Gastrocnemius medialis (tissue), 4 donors: ENCODE measurements at regions not wholly inside any gene's neighbourhood (a gene's known extent, or its start where the extent isn't known, plus 50 kb on each side); places are given as distances from the start of the nearest gene placed in this dataset.

Experiments used
- ATAC-seq, 2 donors: fragments of 150-250 bp; one replicate each; pipeline ENCODE4 v1.9.1; 2016
- DNase-seq, 2 donors: peaks; one replicate each; pipeline ENCODE4 v3.0.0-alpha.2; 2019
- H3K27ac ChIP-seq, 4 donors: fragments of 200-600 bp; sonication (generic); 1 replicate in 1 of 4; 2 replicates in 3 of 4; pipeline ENCODE4 v1.5.1; 2016 to 2018; ENCODE audit warnings: mild to moderate bottlenecking in 2 of 4, moderate library complexity in 1 of 4
- H3K27me3 ChIP-seq, 3 donors: fragments of 200-600 bp; sonication (generic) in 2 of 3; 1 replicate in 1 of 3; 2 replicates in 2 of 3; pipeline versions ENCODE4 v1.5.1 to v1.6.0; 2016 to 2019; ENCODE audit warnings: mild to moderate bottlenecking in 1 of 3, moderate library complexity in 1 of 3
- H3K36me3 ChIP-seq, 2 donors: fragments of 200-600 bp; sonication (generic) in 1 of 2; one replicate each; pipeline ENCODE4 v1.5.1; 2017 to 2018
- H3K4me1 ChIP-seq, 2 donors: fragments of 200-600 bp; sonication (generic) in 1 of 2; one replicate each; pipeline ENCODE4 v1.5.1; 2016 to 2017; ENCODE audit warnings: mild to moderate bottlenecking in 2 of 2
- H3K4me3 ChIP-seq, 4 donors: fragments of 200-600 bp; sonication (generic) in 3 of 4; 1 replicate in 1 of 4; 2 replicates in 3 of 4; pipeline ENCODE4 v1.5.1; 2016 to 2019; ENCODE audit warnings: mild to moderate bottlenecking in 2 of 4
- H3K9me3 ChIP-seq, 3 donors: fragments of 200-600 bp; sonication (generic) in 2 of 3; 1 replicate in 1 of 3; 2 replicates in 2 of 3; pipeline ENCODE4 v1.5.1; 2016 to 2019
- POLR2A ChIP-seq, 2 donors: fragments of 450-650 bp; IDR thresholded peaks; one replicate each; pipeline ENCODE4 v1.6.1; 2017; ENCODE audit warnings: antibody characterized with exemption in 2 of 2, mild to moderate bottlenecking in 2 of 2, moderate library complexity in 2 of 2
- in situ Hi-C, 4 donors: fragments of 200-750 bp; cut with MboI; loops; one replicate each; pipeline versions ENCODE4 v1.15.0 to v1.8.0; 2017; ENCODE audit warnings: low sequenced_read_pairs in 4 of 4
- intact Hi-C: fragments of 100-400 bp; cut with DNase I; formaldehyde crosslinking; loops from one replicate; pipeline ENCODE4 v1.15.1; 2023; ENCODE audit warnings: low total_unique reads
- TF ChIP-seq, protein P1 (sequence below), 5 experiments: fragments of 450-650 bp in 3 of 5; fragments of 200-600 bp in 2 of 5; sonication (generic) in 2 of 5; IDR thresholded peaks in 4 of 5; conservative IDR thresholded peaks in 1 of 5; 1 replicate in 4 of 5; 2 replicates in 1 of 5; pipeline ENCODE4 v1.5.1; 2016 to 2019; ENCODE audit warnings: antibody characterized with exemption in 5 of 5, mild to moderate bottlenecking in 3 of 5, moderate library complexity in 3 of 5

DNA sequence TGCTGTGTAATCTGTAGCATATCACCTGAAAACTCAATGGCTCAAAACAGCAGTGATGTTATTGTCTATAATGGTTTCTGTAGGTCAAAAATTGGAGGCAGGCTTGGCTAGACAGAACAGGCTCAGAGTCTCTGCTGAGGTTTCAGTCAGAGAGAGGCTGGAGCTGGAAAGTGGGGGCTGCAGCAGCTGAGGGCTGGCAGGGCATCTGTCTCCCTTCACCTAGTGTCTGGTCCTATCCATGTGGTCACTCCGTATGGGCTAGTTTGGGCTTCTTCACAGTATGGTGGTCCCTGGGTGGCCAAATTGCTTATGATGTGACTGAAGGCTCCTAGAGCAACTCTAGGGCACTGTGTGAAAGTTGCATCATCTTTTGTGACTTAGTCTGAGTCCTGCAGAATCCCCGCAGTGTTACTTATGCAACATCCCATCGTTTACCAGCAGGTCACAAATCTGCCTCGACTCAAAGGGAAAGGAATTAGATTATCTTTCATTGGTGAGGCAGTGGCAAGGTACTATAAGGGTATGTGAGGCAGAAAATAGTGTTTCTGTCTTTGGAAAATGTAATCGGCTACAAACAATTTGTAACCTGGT, 497.0 kb downstream of the EPHA7 start:
- Histone ChIP-seq H3K4me1 (no peaks in the 10 kb centered on the region), H3K36me3 (no peaks in the 10 kb centered on the region), H3K27ac (no peak overlapping the region), H3K9me3 (no peaks in the 10 kb centered on the region), H3K27me3 (no peaks in the 10 kb centered on the region), H3K4me3 (no peak overlapping the region)
- ATAC-seq (no peak), DNase-seq (no peak)
- in situ Hi-C loops: no loop called here
- TF ChIP-seq POLR2A (IDR thresholded peaks at IDR 0.05): no peak
- TF ChIP-seq, protein P1, sequence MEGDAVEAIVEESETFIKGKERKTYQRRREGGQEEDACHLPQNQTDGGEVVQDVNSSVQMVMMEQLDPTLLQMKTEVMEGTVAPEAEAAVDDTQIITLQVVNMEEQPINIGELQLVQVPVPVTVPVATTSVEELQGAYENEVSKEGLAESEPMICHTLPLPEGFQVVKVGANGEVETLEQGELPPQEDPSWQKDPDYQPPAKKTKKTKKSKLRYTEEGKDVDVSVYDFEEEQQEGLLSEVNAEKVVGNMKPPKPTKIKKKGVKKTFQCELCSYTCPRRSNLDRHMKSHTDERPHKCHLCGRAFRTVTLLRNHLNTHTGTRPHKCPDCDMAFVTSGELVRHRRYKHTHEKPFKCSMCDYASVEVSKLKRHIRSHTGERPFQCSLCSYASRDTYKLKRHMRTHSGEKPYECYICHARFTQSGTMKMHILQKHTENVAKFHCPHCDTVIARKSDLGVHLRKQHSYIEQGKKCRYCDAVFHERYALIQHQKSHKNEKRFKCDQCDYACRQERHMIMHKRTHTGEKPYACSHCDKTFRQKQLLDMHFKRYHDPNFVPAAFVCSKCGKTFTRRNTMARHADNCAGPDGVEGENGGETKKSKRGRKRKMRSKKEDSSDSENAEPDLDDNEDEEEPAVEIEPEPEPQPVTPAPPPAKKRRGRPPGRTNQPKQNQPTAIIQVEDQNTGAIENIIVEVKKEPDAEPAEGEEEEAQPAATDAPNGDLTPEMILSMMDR (IDR thresholded peaks at IDR 0.05 in 4 of 5, conservative IDR thresholded peaks at IDR 0.05 in 1 of 5): no peak
- intact Hi-C loops: no loop called here

DNA sequence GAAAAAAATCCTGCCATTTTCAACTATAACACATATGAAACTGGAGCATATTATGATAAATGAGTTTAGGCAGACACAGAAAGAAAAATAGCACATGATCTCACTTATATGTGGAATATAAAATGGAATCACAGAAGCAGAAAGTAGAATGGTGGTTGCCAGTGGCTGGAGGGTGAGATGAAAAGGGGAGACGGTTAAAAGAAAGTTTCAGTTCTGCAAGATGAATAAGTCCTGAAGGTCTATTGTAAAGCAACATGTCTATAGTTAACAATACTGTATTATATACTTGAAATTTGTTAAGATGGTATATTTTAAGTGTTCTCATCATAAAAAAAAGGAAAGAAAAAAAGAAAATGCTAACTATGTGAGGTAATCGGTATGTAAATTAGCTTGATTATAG, 503.9 kb downstream of the EPHA7 start:
- Histone ChIP-seq H3K36me3 (no peaks in the 10 kb centered on the region), H3K9me3 (no peaks in the 10 kb centered on the region), H3K4me3 (no peak overlapping the region), H3K27ac (no peak overlapping the region), H3K27me3 (no peaks in the 10 kb centered on the region), H3K4me1 (no peaks in the 10 kb centered on the region)
- intact Hi-C loops: no loop called here
- in situ Hi-C loops: no loop called here
- no peak for DNase-seq
- no peak for ATAC-seq
- TF ChIP-seq, protein P1 (IDR thresholded peaks at IDR 0.05 in 4 of 5, conservative IDR thresholded peaks at IDR 0.05 in 1 of 5): no peak
- TF ChIP-seq POLR2A (IDR thresholded peaks at IDR 0.05): no peak

DNA sequence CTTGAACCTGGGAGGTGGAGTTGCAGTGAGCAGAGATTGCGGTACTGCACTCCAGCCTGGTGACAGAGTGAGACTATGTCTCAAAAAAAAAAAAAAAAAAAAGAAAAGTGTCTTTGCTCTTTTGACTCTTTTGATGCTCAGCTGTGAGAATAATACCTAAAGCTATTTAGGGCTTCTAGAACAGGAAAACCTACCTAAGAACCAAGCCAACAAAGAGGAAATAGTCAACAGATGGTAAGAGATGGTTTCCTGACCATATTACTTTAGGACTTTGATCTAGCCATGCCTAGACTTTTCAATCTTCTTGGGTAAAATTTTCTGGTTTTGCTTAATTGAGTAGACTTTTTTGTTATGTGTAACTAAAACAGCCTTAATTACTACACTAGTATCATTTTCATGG, 508.1 kb downstream of the EPHA7 start:
- no peaks in the 10 kb centered on the region for H3K4me1 ChIP-seq
- DNase-seq (no peak), ATAC-seq (no peak)
- in situ Hi-C loops (no loop called here), intact Hi-C loops (no loop called here)
- no peaks in the 10 kb centered on the region for H3K27me3 ChIP-seq
- H3K4me3 ChIP-seq: no peak overlapping the region
- no peaks in the 10 kb centered on the region for H3K9me3 ChIP-seq
- no peak overlapping the region for H3K27ac ChIP-seq
- H3K36me3 ChIP-seq: no peaks in the 10 kb centered on the region
- TF ChIP-seq POLR2A (IDR thresholded peaks at IDR 0.05): no peak
- TF ChIP-seq, protein P1 (IDR thresholded peaks at IDR 0.05 in 4 of 5, conservative IDR thresholded peaks at IDR 0.05 in 1 of 5): no peak

DNA sequence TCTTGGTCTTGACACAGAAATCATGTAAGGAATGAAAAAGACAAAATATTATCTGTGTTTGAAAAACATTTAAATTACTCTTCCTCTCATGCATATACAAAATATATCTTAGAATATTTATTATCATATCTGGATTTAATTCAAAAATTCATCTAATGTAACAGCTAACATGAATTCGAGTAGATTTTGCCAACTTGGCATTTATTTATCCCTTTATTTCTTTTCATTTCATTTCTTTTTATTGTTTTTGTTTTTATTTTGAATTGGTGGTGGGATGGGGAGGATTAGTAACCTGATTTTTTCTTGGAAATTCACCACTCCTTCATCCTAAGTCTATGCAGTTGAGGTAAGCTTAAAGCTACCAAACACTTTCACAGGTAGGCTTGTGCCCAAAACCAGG, 508.7 kb downstream of the EPHA7 start:
- in situ Hi-C loops (no loop called here), intact Hi-C loops (no loop called here)
- Histone ChIP-seq H3K27ac (no peak overlapping the region), H3K4me1 (no peaks in the 10 kb centered on the region), H3K4me3 (no peak overlapping the region), H3K9me3 (no peaks in the 10 kb centered on the region), H3K27me3 (no peaks in the 10 kb centered on the region), H3K36me3 (no peaks in the 10 kb centered on the region)
- TF ChIP-seq, protein P1 (IDR thresholded peaks at IDR 0.05 in 4 of 5, conservative IDR thresholded peaks at IDR 0.05 in 1 of 5): no peak
- ATAC-seq (no peak), DNase-seq (no peak)

DNA sequence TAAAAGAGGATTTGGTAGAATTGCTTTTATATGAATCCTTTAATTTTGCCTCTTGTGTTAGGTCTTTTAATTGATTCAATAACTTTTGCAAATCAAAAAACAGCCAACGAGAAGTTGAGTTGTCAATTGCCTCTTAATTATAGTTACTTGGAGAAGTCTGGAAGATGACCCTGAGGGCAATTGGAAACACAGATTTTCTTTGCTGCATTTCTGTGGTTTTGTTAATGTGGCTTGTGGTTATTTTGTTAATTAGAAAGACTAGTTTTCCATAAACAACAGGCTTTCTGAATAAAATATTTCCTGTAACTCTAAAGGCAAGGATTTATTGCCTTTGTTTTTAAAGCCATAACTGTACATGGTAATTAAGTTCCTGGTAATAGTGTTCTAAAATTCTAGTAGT, 513.0 kb downstream of the EPHA7 start:
- no peak overlapping the region for H3K4me3 ChIP-seq
- no peaks in the 10 kb centered on the region for H3K4me1 ChIP-seq
- no peak overlapping the region for H3K27ac ChIP-seq
- no peaks in the 10 kb centered on the region for H3K36me3 ChIP-seq
- H3K27me3 ChIP-seq: no peaks in the 10 kb centered on the region
- in situ Hi-C loops (no loop called here), intact Hi-C loops (no loop called here)
- no peak for TF ChIP-seq POLR2A (IDR thresholded peaks at IDR 0.05)
- TF ChIP-seq, protein P1 (IDR thresholded peaks at IDR 0.05 in 4 of 5, conservative IDR thresholded peaks at IDR 0.05 in 1 of 5): no peak
- DNase-seq: no peak
- ATAC-seq: no peak
- no peaks in the 10 kb centered on the region for H3K9me3 ChIP-seq
